Loucy (cell line): ENCODE measurements at regions not wholly inside any gene's neighbourhood (a gene's known extent, or its start where the extent isn't known, plus 50 kb on each side); places are given as distances from the start of the nearest gene placed in this dataset.

Experiments used
- H2AFZ ChIP-seq: fragments of 200-600 bp; sonication (generic); 2 replicates; pipeline ENCODE4 v1.6.0; 2016; ENCODE audit warnings: antibody characterized with exemption, mild to moderate bottlenecking, low read length, moderate library complexity
- H3F3A ChIP-seq: fragments of 200-600 bp; 2 replicates; pipeline ENCODE4 v1.6.0; 2016; ENCODE audit warnings: antibody characterized with exemption, low read depth, mild to moderate bottlenecking
- H3K27me3 ChIP-seq: fragments of 200-600 bp; sonication (generic); 2 replicates; pipeline ENCODE4 v1.6.1; 2014; ENCODE audit warnings: low read length, mild to moderate bottlenecking; ENCODE audit not compliant: insufficient read depth, poor library complexity, severe bottlenecking
- H3K36me3 ChIP-seq: fragments of 200-600 bp; sonication (generic); 2 replicates; pipeline ENCODE4 v1.6.1; 2016; ENCODE audit warnings: low read length; ENCODE audit not compliant: insufficient read depth
- H3K4me1 ChIP-seq: fragments of 200-600 bp; sonication (generic); 2 replicates; pipeline ENCODE4 v1.5.1; 2014; ENCODE audit warnings: low read length, mild to moderate bottlenecking; ENCODE audit not compliant: insufficient read depth, poor library complexity, severe bottlenecking
- H3K4me2 ChIP-seq: fragments of 200-600 bp; sonication (generic); 2 replicates; pipeline ENCODE4 v1.6.0; 2014; ENCODE audit warnings: antibody characterized with exemption, low read length, low read depth, mild to moderate bottlenecking; ENCODE audit not compliant: poor library complexity, severe bottlenecking
- H3K4me3 ChIP-seq: fragments of 200-600 bp; sonication (generic); 2 replicates; pipeline ENCODE4 v1.5.1; 2014; ENCODE audit warnings: low read length, mild to moderate bottlenecking, mixed read lengths; ENCODE audit not compliant: poor library complexity, severe bottlenecking
- H3K79me2 ChIP-seq: fragments of 200-600 bp; sonication (generic); 2 replicates; pipeline ENCODE4 v1.6.1; 2014; ENCODE audit warnings: low read length; ENCODE audit not compliant: insufficient read depth
- H3K9ac ChIP-seq: fragments of 200-600 bp; sonication (generic); 2 replicates; pipeline ENCODE4 v1.6.0; 2014; ENCODE audit warnings: mild to moderate bottlenecking, low read depth, low read length, moderate library complexity; ENCODE audit not compliant: poor library complexity, severe bottlenecking
- H3K9me2 ChIP-seq: fragments of 200-600 bp; sonication (generic); replicated peaks from 2 replicates; pipeline ENCODE4 v1.6.1; 2016; ENCODE audit warnings: low read depth, low read length, mixed read lengths
- H3K9me3 ChIP-seq: fragments of 200-600 bp; sonication (generic); 2 replicates; pipeline ENCODE4 v1.6.1; 2014; ENCODE audit warnings: mild to moderate bottlenecking, antibody characterized with exemption, low read length, low read depth; ENCODE audit not compliant: insufficient read depth
- H4K20me1 ChIP-seq: fragments of 200-600 bp; sonication (generic); 2 replicates; pipeline ENCODE4 v1.6.0; 2014; ENCODE audit warnings: antibody characterized with exemption, low read length, mild to moderate bottlenecking; ENCODE audit not compliant: insufficient read depth, poor library complexity, severe bottlenecking
- EZH2phosphoT487 ChIP-seq: fragments of 200-600 bp; IDR thresholded peaks from 2 replicates; pipeline ENCODE4 v1.6.1; 2018; ENCODE audit warnings: antibody characterized with exemption, mild to moderate bottlenecking, moderate library complexity, borderline replicate concordance
- TF ChIP-seq, protein P1 (sequence below): fragments of 200-600 bp; sonication (generic); conservative IDR thresholded peaks from 2 replicates; pipeline ENCODE4 v1.5.1; 2014; ENCODE audit warnings: mild to moderate bottlenecking, antibody characterized with exemption, low read length

- H3K4me1 ChIP-seq, result no peaks in the 10 kb centered on the region
- no peaks in the 10 kb centered on the region for H3K9me2 ChIP-seq
Measured at GRCh38 chr5:27962198-27962597, 923.8 kb upstream of the CDH9 start.

DNA sequence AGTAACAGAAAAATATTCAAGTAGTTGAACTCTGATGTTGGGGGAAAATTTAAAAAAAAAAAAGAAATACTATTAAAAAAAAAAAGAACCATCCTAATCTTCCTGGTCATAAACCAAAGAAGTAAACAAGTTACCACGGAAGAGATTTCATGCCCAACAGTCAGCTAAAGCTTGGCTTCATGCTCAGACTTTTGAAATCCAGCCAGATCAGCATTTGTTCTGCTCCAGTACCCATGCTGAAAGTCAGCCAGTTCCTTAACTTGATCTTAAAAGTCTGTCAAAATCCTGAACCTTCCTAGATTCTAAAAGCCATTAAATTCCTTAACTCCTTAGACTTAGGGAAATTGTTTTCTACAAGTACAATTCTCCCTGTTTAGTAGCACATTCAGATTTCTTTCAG lies 908.7 kb upstream of the CDH9 start:
- Histone ChIP-seq H3K4me3 (no peak overlapping the region), H3K27me3 (no peaks in the 10 kb centered on the region), H4K20me1 (no peaks in the 10 kb centered on the region), H3F3A (no peaks in the 10 kb centered on the region), H3K4me1 (no peaks in the 10 kb centered on the region), H3K9me3 (no peaks in the 10 kb centered on the region), H3K36me3 (no peaks in the 10 kb centered on the region), H3K9me2 (no peaks in the 10 kb centered on the region), H3K79me2 (no peaks in the 10 kb centered on the region), H3K4me2 (no peak overlapping the region), H2AFZ (no peak overlapping the region), H3K9ac (no peak overlapping the region)
- TF ChIP-seq, protein P1, sequence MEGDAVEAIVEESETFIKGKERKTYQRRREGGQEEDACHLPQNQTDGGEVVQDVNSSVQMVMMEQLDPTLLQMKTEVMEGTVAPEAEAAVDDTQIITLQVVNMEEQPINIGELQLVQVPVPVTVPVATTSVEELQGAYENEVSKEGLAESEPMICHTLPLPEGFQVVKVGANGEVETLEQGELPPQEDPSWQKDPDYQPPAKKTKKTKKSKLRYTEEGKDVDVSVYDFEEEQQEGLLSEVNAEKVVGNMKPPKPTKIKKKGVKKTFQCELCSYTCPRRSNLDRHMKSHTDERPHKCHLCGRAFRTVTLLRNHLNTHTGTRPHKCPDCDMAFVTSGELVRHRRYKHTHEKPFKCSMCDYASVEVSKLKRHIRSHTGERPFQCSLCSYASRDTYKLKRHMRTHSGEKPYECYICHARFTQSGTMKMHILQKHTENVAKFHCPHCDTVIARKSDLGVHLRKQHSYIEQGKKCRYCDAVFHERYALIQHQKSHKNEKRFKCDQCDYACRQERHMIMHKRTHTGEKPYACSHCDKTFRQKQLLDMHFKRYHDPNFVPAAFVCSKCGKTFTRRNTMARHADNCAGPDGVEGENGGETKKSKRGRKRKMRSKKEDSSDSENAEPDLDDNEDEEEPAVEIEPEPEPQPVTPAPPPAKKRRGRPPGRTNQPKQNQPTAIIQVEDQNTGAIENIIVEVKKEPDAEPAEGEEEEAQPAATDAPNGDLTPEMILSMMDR, result no peak
- TF ChIP-seq EZH2phosphoT487, result no peak

More at GRCh38 chr5:27962198-27962597, 923.8 kb upstream of the CDH9 start:
- H4K20me1 ChIP-seq, result no peaks in the 10 kb centered on the region
- no peak overlapping the region for H2AFZ ChIP-seq
- H3K9ac ChIP-seq, result no peak overlapping the region
- H3K27me3 ChIP-seq, result no peaks in the 10 kb centered on the region
- TF ChIP-seq EZH2phosphoT487, result no peak
- TF ChIP-seq, protein P1, result no peak
- H3K36me3 ChIP-seq, result no peaks in the 10 kb centered on the region
- no peak overlapping the region for H3K4me2 ChIP-seq
- no peak overlapping the region for H3K4me3 ChIP-seq
- peaks cover 3% of the 10 kb centered on the region; the same call in 1 of the 2 replicates for H3K9me3 ChIP-seq
- no peaks in the 10 kb centered on the region for H3F3A ChIP-seq
- no peaks in the 10 kb centered on the region for H3K79me2 ChIP-seq

GRCh38 chr5:27944471-27944870 lies 906.1 kb upstream of the CDH9 start:
- Histone ChIP-seq H3K9me3 (no peaks in the 10 kb centered on the region), H3K4me3 (no peak overlapping the region), H3K9ac (no peak overlapping the region), H3K79me2 (no peaks in the 10 kb centered on the region), H3F3A (no peaks in the 10 kb centered on the region), H3K4me2 (no peak overlapping the region), H4K20me1 (no peaks in the 10 kb centered on the region), H3K27me3 (no peaks in the 10 kb centered on the region), H2AFZ (no peak overlapping the region), H3K9me2 (no peaks in the 10 kb centered on the region), H3K36me3 (no peaks in the 10 kb centered on the region), H3K4me1 (no peaks in the 10 kb centered on the region)
- TF ChIP-seq, protein P1, result no peak
- TF ChIP-seq EZH2phosphoT487, result no peak
